CD4-positive, alpha-beta T cell (primary cell): ENCODE measurements at regions not wholly inside any gene's neighbourhood (a gene's known extent, or its start where the extent isn't known, plus 50 kb on each side); places are given as distances from the start of the nearest gene placed in this dataset.
"Not testable (repeated sequence)": the region's sequence is repeated elsewhere in the genome, so short reads cannot be mapped to it uniquely, and the experiment has no call there.

Source experiments
- ATAC-seq: fragments of 200-7000 bp; cut with Tn5 transposase; one replicate; pipeline ENCODE4 v1.10.0; 2022; ENCODE audit warnings: mild to moderate bottlenecking; ENCODE audit not compliant: poor library complexity
- CTCF ChIA-PET: fragments of 350-600 bp; sonication (Branson Sonifier 250); formaldehyde crosslinking; loops from one replicate; lab custom pipeline; 2021; ENCODE audit warnings: antibody characterized with exemption, inconsistent platforms; lab: Charles Lee
- POLR2A ChIA-PET: fragments of 350-600 bp; sonication (Branson Sonifier 250); formaldehyde crosslinking; loops from one replicate; lab custom pipeline; 2021; ENCODE audit warnings: antibody characterized with exemption, inconsistent platforms; lab: Charles Lee
- DNase-seq, 14 experiments: peaks; one replicate each; pipeline ENCODE4 v3.0.0-alpha.2; 2013 to 2020; ENCODE audit warnings: mixed read lengths in 2 of 14
- H3K27ac ChIP-seq, 2 donors: one replicate each; pipeline versions ENCODE4 v1.5.1 to v1.7.0; 2013; ENCODE audit warnings: low read length in 2 of 2, low read depth in 1 of 2, mild to moderate bottlenecking in 1 of 2
- H3K27me3 ChIP-seq, 2 experiments: 1 replicate in 1 of 2; 2 replicates in 1 of 2; pipeline versions ENCODE4 v1.6.1 to v1.7.0; 2013; ENCODE audit warnings: low read length in 2 of 2, control low read depth in 1 of 2, mild to moderate bottlenecking in 1 of 2, moderate library complexity in 1 of 2; ENCODE audit not compliant: insufficient read depth in 2 of 2, control insufficient read depth in 1 of 2
- H3K36me3 ChIP-seq: one replicate; pipeline ENCODE4 v1.6.1; 2013; ENCODE audit warnings: low read length, control low read depth; ENCODE audit not compliant: insufficient read depth
- H3K4me1 ChIP-seq: one replicate; pipeline ENCODE4 v1.6.1; 2013; ENCODE audit warnings: low read length, control low read depth; ENCODE audit not compliant: insufficient read depth
- H3K4me3 ChIP-seq: one replicate; pipeline ENCODE4 v1.5.1; 2013; ENCODE audit warnings: mild to moderate bottlenecking, low read length, moderate library complexity
- H3K9me3 ChIP-seq, 2 experiments: 1 replicate in 1 of 2; 2 replicates in 1 of 2; pipeline versions ENCODE4 v1.6.1 to v1.7.0; 2013; ENCODE audit warnings: low read length in 2 of 2, mild to moderate bottlenecking in 2 of 2, control low read depth in 1 of 2, moderate library complexity in 1 of 2; ENCODE audit not compliant: control insufficient read depth in 1 of 2, insufficient read depth in 1 of 2
- H3K27ac Mint-ChIP-seq: one replicate; pipeline ENCODE4 v1.8.0; 2020; ENCODE audit warnings: mixed read lengths
- H3K27me3 Mint-ChIP-seq: one replicate; pipeline ENCODE4 v1.8.0; 2021; ENCODE audit warnings: mixed read lengths
- H3K36me3 Mint-ChIP-seq: one replicate; pipeline ENCODE4 v1.8.0; 2021; ENCODE audit warnings: low read depth, mixed read lengths
- H3K4me1 Mint-ChIP-seq: one replicate; pipeline ENCODE4 v1.8.0; 2021; ENCODE audit warnings: low read depth, mixed read lengths
- H3K4me3 Mint-ChIP-seq: one replicate; pipeline ENCODE4 v1.8.0; 2020; ENCODE audit warnings: mild to moderate bottlenecking, mixed read lengths
- H3K9me3 Mint-ChIP-seq: one replicate; pipeline ENCODE4 v1.8.0; 2020; ENCODE audit warnings: mixed read lengths
- intact Hi-C, 2 experiments: fragments of 100-400 bp; cut with DNase I in 1 of 2; cut with micrococcal nuclease in 1 of 2; formaldehyde crosslinking; loops; one replicate each; pipeline versions ENCODE4 v1.15.1 to v1.9.0; 2023 to 2025; cut with DNase I, micrococcal nuclease

DNA sequence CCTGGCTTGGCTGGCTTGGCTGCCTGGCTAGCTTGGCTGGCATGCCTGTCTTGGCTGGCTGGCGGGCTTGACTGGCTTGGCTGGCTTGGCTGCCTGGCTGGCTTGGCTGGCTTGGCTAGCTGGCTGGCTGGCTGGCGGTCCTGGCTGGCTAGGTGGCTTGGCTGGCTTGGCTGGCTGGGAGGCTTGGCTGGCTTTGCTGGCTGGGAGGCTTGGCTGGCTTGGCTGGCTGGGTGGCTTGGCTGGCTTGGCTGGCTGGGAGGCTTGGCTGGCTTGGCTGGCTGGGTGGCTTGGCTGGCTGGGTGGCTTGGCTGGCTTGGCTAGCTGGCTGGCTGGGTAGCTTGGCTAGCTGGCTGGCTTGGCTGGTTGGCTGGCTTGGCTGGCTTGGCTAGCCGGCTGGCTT lies 2824.5 kb downstream of the RPIA start:
- DNase-seq, result not testable (repeated sequence)

DNA sequence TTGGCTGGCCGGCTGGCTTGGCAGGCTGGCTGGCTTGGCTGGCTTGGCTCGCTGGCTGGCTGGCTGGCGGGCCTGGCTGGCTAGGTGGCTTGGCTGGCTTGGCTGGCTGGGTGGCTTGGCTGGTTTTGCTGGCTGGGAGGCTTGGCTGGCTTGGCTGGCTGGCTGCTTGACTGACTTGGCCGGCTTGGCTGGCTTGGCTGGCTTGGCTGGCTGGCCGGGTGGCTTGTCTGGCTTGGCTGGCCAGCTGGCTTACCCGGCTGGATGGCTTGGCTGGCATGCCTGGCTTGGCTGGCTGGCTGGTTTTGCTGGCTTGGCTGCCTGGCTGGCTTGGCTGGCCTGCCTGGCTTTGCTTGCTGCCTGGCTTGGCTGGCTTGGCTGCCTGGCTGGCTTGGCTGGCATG lies 2825.2 kb downstream of the RPIA start:
- CTCF ChIA-PET, H3K36me3 Mint-ChIP-seq, H3K27ac Mint-ChIP-seq, H3K4me1 Mint-ChIP-seq, POLR2A ChIA-PET, intact Hi-C loops, DNase-seq, ATAC-seq, H3K36me3 ChIP-seq, H3K27me3 Mint-ChIP-seq, H3K4me3 ChIP-seq, H3K4me3 Mint-ChIP-seq, H3K27ac ChIP-seq, H3K4me1 ChIP-seq, H3K9me3 Mint-ChIP-seq, H3K27me3 ChIP-seq: not testable (repeated sequence)
- peaks cover 0 to 28% of the 10 kb centered on the region in 2 experiments for H3K9me3 ChIP-seq

More for the DNA sequence above, 2824.5 kb downstream of the RPIA start:
- POLR2A ChIA-PET, CTCF ChIA-PET, H3K27me3 ChIP-seq, H3K4me3 Mint-ChIP-seq, H3K9me3 Mint-ChIP-seq, H3K36me3 ChIP-seq, H3K4me1 ChIP-seq, ATAC-seq, H3K27ac ChIP-seq, H3K36me3 Mint-ChIP-seq, H3K4me3 ChIP-seq, intact Hi-C loops, H3K27ac Mint-ChIP-seq, H3K4me1 Mint-ChIP-seq, H3K27me3 Mint-ChIP-seq: not testable (repeated sequence)
- peaks cover 0 to 28% of the 10 kb centered on the region in 2 experiments for H3K9me3 ChIP-seq

DNA sequence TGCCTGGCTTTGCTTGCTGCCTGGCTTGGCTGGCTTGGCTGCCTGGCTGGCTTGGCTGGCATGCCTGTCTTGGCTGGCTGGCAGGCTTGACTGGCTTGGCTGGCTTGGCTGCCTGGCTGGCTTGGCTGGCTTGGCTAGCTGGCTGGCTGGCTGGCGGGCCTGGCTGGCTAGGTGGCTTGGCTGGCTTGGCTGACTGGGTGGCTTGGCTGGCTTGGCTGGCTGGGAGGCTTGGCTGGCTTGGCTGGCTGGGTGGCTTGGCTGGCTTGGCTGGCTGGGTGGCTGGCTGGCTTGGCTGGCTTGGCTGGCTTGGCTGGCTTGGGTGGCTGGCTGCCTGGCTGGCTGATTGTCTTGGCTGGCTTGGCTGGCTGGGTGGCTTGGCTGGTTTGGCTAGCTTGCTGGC lies 2826.4 kb downstream of the RPIA start:
- H3K27me3 Mint-ChIP-seq, intact Hi-C loops, CTCF ChIA-PET, H3K4me1 Mint-ChIP-seq, H3K4me1 ChIP-seq, H3K9me3 Mint-ChIP-seq, H3K27me3 ChIP-seq, H3K4me3 ChIP-seq, H3K36me3 ChIP-seq, H3K27ac Mint-ChIP-seq, POLR2A ChIA-PET, H3K36me3 Mint-ChIP-seq, DNase-seq, H3K4me3 Mint-ChIP-seq, ATAC-seq, H3K27ac ChIP-seq: not testable (repeated sequence)
- peaks cover 0 to 28% of the 10 kb centered on the region in 2 experiments for H3K9me3 ChIP-seq

DNA sequence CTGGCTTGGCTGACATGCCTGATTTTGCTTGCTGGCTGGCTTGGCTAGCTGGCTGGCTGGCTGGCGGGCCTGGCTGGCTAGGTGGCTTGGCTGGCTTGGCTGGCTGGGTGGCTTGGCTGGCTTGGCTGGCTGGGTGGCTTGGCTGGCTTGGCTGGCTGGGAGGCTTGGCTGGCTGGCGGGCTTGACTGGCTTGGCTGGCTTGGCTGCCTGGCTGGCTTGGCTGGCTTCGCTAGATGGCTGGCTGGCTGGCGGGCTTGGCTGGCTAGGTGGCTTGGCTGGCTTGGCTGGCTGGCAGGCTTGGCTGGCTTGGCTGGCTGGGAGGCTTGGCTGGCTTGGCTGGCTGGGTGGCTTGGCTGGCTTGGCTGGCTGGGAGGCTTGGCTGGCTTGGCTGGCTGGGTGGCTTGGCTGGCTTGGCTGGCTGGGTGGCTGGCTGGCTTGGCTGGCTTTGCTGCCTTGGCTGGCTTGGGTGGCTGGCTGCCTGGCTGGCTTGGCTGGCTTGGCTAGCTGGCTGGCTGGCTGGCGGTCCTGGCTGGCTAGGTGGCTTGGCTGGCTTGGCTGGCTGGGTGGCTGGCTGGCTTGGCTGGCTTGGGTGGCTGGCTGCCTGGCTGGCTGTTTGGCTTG lies 2827.0 kb downstream of the RPIA start:
- CTCF ChIA-PET, H3K36me3 Mint-ChIP-seq, H3K27me3 Mint-ChIP-seq, H3K4me1 Mint-ChIP-seq, H3K27me3 ChIP-seq, H3K4me3 Mint-ChIP-seq, H3K27ac Mint-ChIP-seq, ATAC-seq, H3K4me1 ChIP-seq, H3K9me3 Mint-ChIP-seq, H3K4me3 ChIP-seq, intact Hi-C loops, POLR2A ChIA-PET, H3K27ac ChIP-seq, H3K36me3 ChIP-seq: not testable (repeated sequence)
- peak in 1 of 14 experiments; percentile 1 for DNase-seq
- H3K9me3 ChIP-seq, result peaks cover 0 to 28% of the 10 kb centered on the region in 2 experiments

DNA sequence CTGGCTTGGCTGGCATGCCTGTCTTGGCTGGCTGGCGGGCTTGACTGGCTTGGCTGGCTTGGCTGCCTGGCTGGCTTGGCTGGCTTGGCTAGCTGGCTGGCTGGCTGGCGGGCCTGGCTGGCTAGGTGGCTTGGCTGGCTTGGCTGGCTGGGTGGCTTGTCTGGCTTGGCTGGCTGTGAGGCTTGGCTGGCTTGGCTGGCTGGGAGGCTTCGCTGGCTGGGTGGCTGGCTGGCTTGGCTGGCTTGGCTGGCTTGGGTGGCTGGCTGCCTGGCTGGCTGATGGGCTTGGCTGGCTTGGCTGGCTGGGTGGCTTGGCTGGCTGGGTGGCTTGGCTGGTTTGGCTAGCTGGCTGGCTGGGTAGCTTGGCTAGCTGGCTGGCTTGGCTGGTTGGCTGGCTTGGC lies 2827.9 kb downstream of the RPIA start:
- CTCF ChIA-PET, H3K36me3 Mint-ChIP-seq: not testable (repeated sequence)

DNA sequence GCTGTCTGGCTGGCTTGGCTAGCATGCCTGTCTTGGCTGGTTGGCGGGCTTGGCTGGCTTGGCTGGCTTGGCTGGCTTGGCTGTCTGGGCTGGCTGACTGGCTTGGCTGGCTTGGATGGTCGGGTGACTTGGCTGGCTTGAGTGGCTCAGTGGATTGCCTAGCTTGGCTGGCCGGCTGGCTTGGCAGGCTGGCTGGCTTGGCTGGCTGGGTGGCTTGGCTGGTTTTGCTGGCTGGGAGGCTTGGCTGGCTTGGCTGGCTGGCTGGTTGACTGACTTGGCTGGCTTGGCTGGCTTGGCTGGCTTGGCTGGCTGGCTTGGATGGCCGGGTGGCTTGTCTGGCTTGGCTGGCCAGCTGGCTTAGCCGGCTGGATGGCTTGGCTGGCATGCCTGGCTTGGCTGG lies 2828.4 kb downstream of the RPIA start:
- CTCF ChIA-PET, result not testable (repeated sequence)

More for the DNA sequence above, 2827.9 kb downstream of the RPIA start:
- peaks cover 0 to 33% of the 10 kb centered on the region in 2 experiments for H3K9me3 ChIP-seq
- H3K27ac Mint-ChIP-seq, H3K27ac ChIP-seq, H3K36me3 ChIP-seq, H3K4me3 Mint-ChIP-seq, H3K27me3 Mint-ChIP-seq, intact Hi-C loops, DNase-seq, H3K4me1 ChIP-seq, H3K27me3 ChIP-seq, POLR2A ChIA-PET, ATAC-seq, H3K4me3 ChIP-seq, H3K4me1 Mint-ChIP-seq, H3K9me3 Mint-ChIP-seq: not testable (repeated sequence)

DNA sequence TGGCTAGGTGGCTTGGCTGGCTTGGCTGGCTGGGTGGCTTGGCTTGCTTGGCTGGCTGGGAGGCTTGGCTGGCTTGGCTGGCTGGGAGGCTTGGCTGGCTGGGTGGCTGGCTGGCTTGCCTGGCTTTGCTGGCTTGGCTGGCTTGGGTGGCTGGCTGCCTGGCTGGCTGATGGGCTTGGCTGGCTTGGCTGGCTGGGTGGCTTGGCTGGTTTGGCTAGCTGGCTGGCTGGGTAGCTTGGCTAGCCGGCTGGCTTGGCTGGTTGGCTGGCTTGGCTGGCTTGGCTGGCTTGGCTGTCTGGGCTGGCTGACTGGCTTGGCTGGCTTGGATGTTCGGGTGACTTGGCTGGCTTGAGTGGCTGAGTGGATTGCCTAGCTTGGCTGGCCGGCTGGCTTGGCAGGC lies 2829.1 kb downstream of the RPIA start:
- H3K4me1 Mint-ChIP-seq, intact Hi-C loops, H3K27ac Mint-ChIP-seq, H3K9me3 Mint-ChIP-seq, H3K36me3 ChIP-seq, CTCF ChIA-PET, DNase-seq, H3K27me3 ChIP-seq, POLR2A ChIA-PET, H3K4me3 Mint-ChIP-seq, H3K4me3 ChIP-seq, H3K27ac ChIP-seq, H3K36me3 Mint-ChIP-seq, ATAC-seq, H3K4me1 ChIP-seq, H3K27me3 Mint-ChIP-seq: not testable (repeated sequence)
- peaks cover 0 to 33% of the 10 kb centered on the region in 2 experiments for H3K9me3 ChIP-seq

More for the DNA sequence above, 2828.4 kb downstream of the RPIA start:
- DNase-seq, POLR2A ChIA-PET, H3K27ac Mint-ChIP-seq, H3K36me3 Mint-ChIP-seq, H3K4me3 Mint-ChIP-seq, H3K4me1 ChIP-seq, H3K36me3 ChIP-seq, H3K4me3 ChIP-seq, ATAC-seq, intact Hi-C loops, H3K4me1 Mint-ChIP-seq, H3K27me3 Mint-ChIP-seq, H3K27ac ChIP-seq, H3K9me3 Mint-ChIP-seq, H3K27me3 ChIP-seq: not testable (repeated sequence)
- H3K9me3 ChIP-seq, result peaks cover 0 to 33% of the 10 kb centered on the region in 2 experiments
